Upper lobe of right lung (tissue), 1 donor: ENCODE measurements at regions not wholly inside any gene's neighbourhood (a gene's known extent, or its start where the extent isn't known, plus 50 kb on each side); places are given as distances from the start of the nearest gene placed in this dataset.

Experiments used
- ATAC-seq: fragments of 200-7000 bp; cut with Tn5 transposase; one replicate; pipeline ENCODE4 v1.9.1; 2020; ENCODE audit warnings: mild to moderate bottlenecking, moderate library complexity
- DNase-seq: peaks from one replicate; pipeline ENCODE4 v3.0.0-alpha.2; 2020
- H3K27ac ChIP-seq: fragments of 200-600 bp; one replicate; pipeline ENCODE4 v1.8.0; 2022
- H3K27me3 ChIP-seq: fragments of 200-600 bp; one replicate; pipeline ENCODE4 v1.8.0; 2022; ENCODE audit warnings: mild to moderate bottlenecking
- H3K36me3 ChIP-seq: fragments of 200-600 bp; one replicate; pipeline ENCODE4 v1.8.0; 2022
- H3K4me1 ChIP-seq: fragments of 200-600 bp; one replicate; pipeline ENCODE4 v1.8.0; 2022
- H3K4me3 ChIP-seq: fragments of 200-600 bp; one replicate; pipeline ENCODE4 v1.8.0; 2022; ENCODE audit warnings: mild to moderate bottlenecking
- H3K9me3 ChIP-seq: fragments of 200-600 bp; one replicate; pipeline ENCODE4 v1.8.0; 2022
- CTCF ChIP-seq: fragments of 200-600 bp; IDR thresholded peaks from one replicate; pipeline ENCODE4 v1.8.0; 2022; ENCODE audit warnings: antibody characterized with exemption
- intact Hi-C: fragments of 100-400 bp; cut with DNase I; formaldehyde crosslinking; loops from one replicate; pipeline ENCODE4 v1.11.0; 2022
- donor health status: DM: no; HTN: yes; CAD: no; lungs with severe emphysema.

GRCh38 chrX:119996069-119996468 is 52.5 kb upstream of the NKAP start:
- DNase-seq (no peak), ATAC-seq (no peak)
- Histone ChIP-seq H3K27me3 (peaks cover 80% of the 10 kb centered on the region), H3K36me3 (no peaks in the 10 kb centered on the region), H3K9me3 (no peaks in the 10 kb centered on the region), H3K27ac (no peak overlapping the region), H3K4me1 (peaks cover 9% of the 10 kb centered on the region), H3K4me3 (no peak overlapping the region)
- intact Hi-C loops = no loop called here
- no peak for TF ChIP-seq CTCF
